ENCODE measurements at regions not wholly inside any gene's neighbourhood (a gene's known extent, or its start where the extent isn't known, plus 50 kb on each side); places are given as distances from the start of the nearest gene placed in this dataset.

GRCh38 chr1:98048244-98048643 is 127.4 kb upstream of the DPYD start:
- Histone ChIP-seq H3K27me3 (replicated peaks) (no peaks in the 10 kb centered on the region), H3K27ac (no peak overlapping the region), H3K4me1 (replicated peaks) (peaks cover 15% of the 10 kb centered on the region), H3K36me3 (peaks cover 5% of the 10 kb centered on the region; the same call in 1 of the 2 replicates), H3K9me3 (replicated peaks) (no peaks in the 10 kb centered on the region), H3K4me3 (peak overlapping the region; percentile 12)
- peak; percentile 53 to 84 for DNase-seq (ENCODE audit: low read depth in 1 of 2, low spot score in 2 of 2)

- DNase-seq (ENCODE audit: low read depth in 1 of 2, low spot score in 2 of 2), result no peak
- no peak overlapping the region for H3K4me3 ChIP-seq
- no peaks in the 10 kb centered on the region for H3K27me3 ChIP-seq (replicated peaks)
- H3K36me3 ChIP-seq, result peaks cover 5% of the 10 kb centered on the region; the same call in 1 of the 2 replicates
- no peaks in the 10 kb centered on the region for H3K9me3 ChIP-seq (replicated peaks)
- H3K4me1 ChIP-seq (replicated peaks), result peaks cover 14% of the 10 kb centered on the region
- H3K27ac ChIP-seq, result no peak overlapping the region
Observed at GRCh38 chr1:98047171-98047570, 126.3 kb upstream of the DPYD start.

GRCh38 chr1:98045767-98046641 is 125.2 kb upstream of the DPYD start:
- Histone ChIP-seq H3K4me3 (peak overlapping the region; percentile 56), H3K36me3 (peaks cover 5% of the 10 kb centered on the region; the same call in 1 of the 2 replicates), H3K4me1 (replicated peaks) (peaks cover 14% of the 10 kb centered on the region), H3K27me3 (replicated peaks) (no peaks in the 10 kb centered on the region), H3K9me3 (replicated peaks) (no peaks in the 10 kb centered on the region), H3K27ac (no peak overlapping the region)
- DNase-seq (ENCODE audit: low read depth in 1 of 2, low spot score in 2 of 2), result peak in 1 of 2 experiments; percentile 38

- H3K4me3 ChIP-seq, result peak overlapping the region; percentile 56
- no peaks in the 10 kb centered on the region for H3K9me3 ChIP-seq (replicated peaks)
- no peak overlapping the region for H3K27ac ChIP-seq
- H3K36me3 ChIP-seq, result peaks cover 5% of the 10 kb centered on the region; the same call in 1 of the 2 replicates
- peak; percentile 21 to 47 for DNase-seq (ENCODE audit: low read depth in 1 of 2, low spot score in 2 of 2)
- peaks cover 14% of the 10 kb centered on the region for H3K4me1 ChIP-seq (replicated peaks)
- H3K27me3 ChIP-seq (replicated peaks), result no peaks in the 10 kb centered on the region
Observed at GRCh38 chr1:98045211-98045766, 124.5 kb upstream of the DPYD start.

- Histone ChIP-seq H3K27ac (no peak overlapping the region), H3K36me3 (peaks cover 5% of the 10 kb centered on the region; the same call in 1 of the 2 replicates), H3K27me3 (replicated peaks) (no peaks in the 10 kb centered on the region), H3K4me3 (peak overlapping the region; percentile 56), H3K9me3 (replicated peaks) (no peaks in the 10 kb centered on the region), H3K4me1 (replicated peaks) (peaks cover 14% of the 10 kb centered on the region)
- no peak for DNase-seq (ENCODE audit: low read depth in 1 of 2, low spot score in 2 of 2)
Observed at GRCh38 chr1:98044766-98045165, 123.9 kb upstream of the DPYD start.

- Histone ChIP-seq H3K27ac (no peak overlapping the region), H3K9me3 (replicated peaks) (no peaks in the 10 kb centered on the region), H3K36me3 (peaks cover 5% of the 10 kb centered on the region; the same call in 1 of the 2 replicates), H3K4me1 (replicated peaks) (peaks cover 14% of the 10 kb centered on the region), H3K4me3 (no peak overlapping the region), H3K27me3 (replicated peaks) (no peaks in the 10 kb centered on the region)
- no peak for DNase-seq (ENCODE audit: low read depth in 1 of 2, low spot score in 2 of 2)
Observed at GRCh38 chr1:98044071-98044697, 123.3 kb upstream of the DPYD start.

- H3K4me1 ChIP-seq (replicated peaks), result no peaks in the 10 kb centered on the region
- DNase-seq (ENCODE audit: low read depth in 1 of 2, low spot score in 2 of 2), result no peak
- H3K27me3 ChIP-seq (replicated peaks), result no peaks in the 10 kb centered on the region
- H3K4me3 ChIP-seq, result no peak overlapping the region
- no peak overlapping the region for H3K27ac ChIP-seq
- H3K9me3 ChIP-seq (replicated peaks), result no peaks in the 10 kb centered on the region
- no peaks in the 10 kb centered on the region for H3K36me3 ChIP-seq
Observed at GRCh38 chr1:98035602-98036002, 114.8 kb upstream of the DPYD start.

- Histone ChIP-seq H3K36me3 (no peaks in the 10 kb centered on the region), H3K4me3 (no peak overlapping the region), H3K27ac (no peak overlapping the region), H3K4me1 (replicated peaks) (no peaks in the 10 kb centered on the region), H3K27me3 (replicated peaks) (no peaks in the 10 kb centered on the region), H3K9me3 (replicated peaks) (no peaks in the 10 kb centered on the region)
- DNase-seq (ENCODE audit: low read depth in 1 of 2, low spot score in 2 of 2), result no peak
Observed at GRCh38 chr1:98034505-98034904, 113.7 kb upstream of the DPYD start.

GRCh38 chr1:98032958-98033357 is 112.1 kb upstream of the DPYD start:
- Histone ChIP-seq H3K4me1 (replicated peaks) (0 out of 2 replicates have a peak, but pooled peaks cover 3% of the 10 kb centered on the region), H3K36me3 (no peaks in the 10 kb centered on the region), H3K27me3 (replicated peaks) (no peaks in the 10 kb centered on the region), H3K27ac (no peak overlapping the region), H3K4me3 (no peak overlapping the region), H3K9me3 (replicated peaks) (no peaks in the 10 kb centered on the region)
- DNase-seq (ENCODE audit: low read depth in 1 of 2, low spot score in 2 of 2), result no peak

- Histone ChIP-seq H3K9me3 (replicated peaks) (no peaks in the 10 kb centered on the region), H3K4me3 (no peak overlapping the region), H3K27me3 (replicated peaks) (no peaks in the 10 kb centered on the region), H3K4me1 (replicated peaks) (0 out of 2 replicates have a peak, but pooled peaks cover 3% of the 10 kb centered on the region), H3K36me3 (no peaks in the 10 kb centered on the region), H3K27ac (peak overlapping the region; percentile 50)
- DNase-seq (ENCODE audit: low read depth in 1 of 2, low spot score in 2 of 2), result peak in 1 of 2 experiments; percentile 20
Observed at GRCh38 chr1:98030976-98031375, 110.1 kb upstream of the DPYD start.

GRCh38 chr1:98030483-98030882 is 109.6 kb upstream of the DPYD start:
- Histone ChIP-seq H3K27ac (peak overlapping the region; percentile 50), H3K9me3 (replicated peaks) (no peaks in the 10 kb centered on the region), H3K36me3 (no peaks in the 10 kb centered on the region), H3K4me3 (no peak overlapping the region), H3K4me1 (replicated peaks) (0 out of 2 replicates have a peak, but pooled peaks cover 3% of the 10 kb centered on the region), H3K27me3 (replicated peaks) (no peaks in the 10 kb centered on the region)
- peak in 1 of 2 experiments; percentile 13 for DNase-seq (ENCODE audit: low read depth in 1 of 2, low spot score in 2 of 2)

GRCh38 chr1:98028800-98029199 is 108.0 kb upstream of the DPYD start:
- Histone ChIP-seq H3K27ac (peak overlapping the region; percentile 51), H3K36me3 (no peaks in the 10 kb centered on the region), H3K27me3 (replicated peaks) (no peaks in the 10 kb centered on the region), H3K9me3 (replicated peaks) (no peaks in the 10 kb centered on the region), H3K4me3 (peak overlapping the region; percentile 15; the same call in 1 of the 2 replicates), H3K4me1 (replicated peaks) (0 out of 2 replicates have a peak, but pooled peaks cover 3% of the 10 kb centered on the region)
- DNase-seq (ENCODE audit: low read depth in 1 of 2, low spot score in 2 of 2), result no peak

GRCh38 chr1:98027103-98027705 is 106.4 kb upstream of the DPYD start:
- H3K36me3 ChIP-seq, result no peaks in the 10 kb centered on the region
- H3K27me3 ChIP-seq (replicated peaks), result no peaks in the 10 kb centered on the region
- no peak overlapping the region for H3K27ac ChIP-seq
- H3K4me1 ChIP-seq (replicated peaks), result 0 out of 2 replicates have a peak, but pooled peaks cover 3% of the 10 kb centered on the region
- no peaks in the 10 kb centered on the region for H3K9me3 ChIP-seq (replicated peaks)
- DNase-seq (ENCODE audit: low read depth in 1 of 2, low spot score in 2 of 2), result no peak
- no peak overlapping the region for H3K4me3 ChIP-seq
